HFFc6 (cell line): ENCODE measurements at regions not wholly inside any gene's neighbourhood (a gene's known extent, or its start where the extent isn't known, plus 50 kb on each side); places are given as distances from the start of the nearest gene placed in this dataset.

Experiments
- DNase-seq: peaks from one replicate; pipeline ENCODE4 v3.0.0-alpha.2; 2018
- H3K27ac Mint-ChIP-seq: 2 replicates; pipeline ENCODE4 v1.8.0; 2020; ENCODE audit warnings: mild to moderate bottlenecking, mixed read lengths
- H3K27me3 Mint-ChIP-seq: 2 replicates; pipeline ENCODE4 v1.8.0; 2021; ENCODE audit warnings: mild to moderate bottlenecking, moderate library complexity, mixed read lengths; ENCODE audit not compliant: insufficient read depth
- H3K36me3 Mint-ChIP-seq: 2 replicates; pipeline ENCODE4 v1.8.0; 2021; ENCODE audit warnings: low read depth, mixed read lengths
- H3K4me1 Mint-ChIP-seq: 2 replicates; pipeline ENCODE4 v1.8.0; 2020; ENCODE audit warnings: low read depth, mixed read lengths
- H3K4me3 Mint-ChIP-seq: 2 replicates; pipeline ENCODE4 v1.8.0; 2020; ENCODE audit warnings: mild to moderate bottlenecking, moderate library complexity, mixed read lengths
- H3K9me3 Mint-ChIP-seq: 2 replicates; pipeline ENCODE4 v1.8.0; 2020; ENCODE audit warnings: mild to moderate bottlenecking, mixed read lengths
- TF ChIP-seq, protein P1 (sequence below): fragments of 200-600 bp; sonication (generic); IDR thresholded peaks from 2 replicates; pipeline ENCODE4 v1.5.0; 2021; ENCODE audit warnings: antibody characterized with exemption, mild to moderate bottlenecking

DNA sequence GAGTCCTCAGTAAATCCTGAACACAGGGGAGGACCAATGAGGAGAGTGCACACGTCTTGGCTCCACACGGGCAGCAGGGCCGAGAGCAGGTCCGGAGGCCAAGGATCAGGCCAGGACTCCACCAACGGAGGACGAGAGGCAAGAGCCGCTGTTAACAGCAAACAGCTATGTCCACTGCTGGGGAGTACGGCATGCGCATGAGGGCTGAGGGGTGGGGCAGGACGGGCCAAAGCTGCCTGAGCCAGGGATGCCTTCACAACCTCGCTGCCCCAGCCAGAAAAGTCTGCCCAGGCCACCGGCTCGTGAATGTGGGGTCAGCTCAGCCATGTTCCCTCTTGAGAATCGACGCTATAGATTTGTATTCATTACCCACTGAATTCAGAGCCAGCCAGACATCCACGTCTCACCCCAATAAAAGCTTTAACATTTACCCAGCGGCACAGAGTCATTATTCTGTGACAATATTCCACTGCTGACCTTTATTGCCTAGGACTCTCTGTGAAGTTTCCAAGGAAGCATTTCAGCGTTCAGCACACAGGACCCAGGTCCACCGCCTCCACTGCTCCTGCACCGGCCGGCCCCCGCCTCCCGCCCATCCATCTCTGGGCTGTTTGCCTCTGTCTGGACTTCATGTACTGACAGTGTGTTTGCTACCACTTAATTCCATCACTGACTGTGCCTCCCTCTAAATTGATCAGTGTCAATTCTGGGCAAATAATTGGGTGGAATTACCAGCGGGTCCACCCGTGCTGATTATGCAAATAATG lies 384.9 kb downstream of the SHANK2 start:
- TF ChIP-seq, protein P1, sequence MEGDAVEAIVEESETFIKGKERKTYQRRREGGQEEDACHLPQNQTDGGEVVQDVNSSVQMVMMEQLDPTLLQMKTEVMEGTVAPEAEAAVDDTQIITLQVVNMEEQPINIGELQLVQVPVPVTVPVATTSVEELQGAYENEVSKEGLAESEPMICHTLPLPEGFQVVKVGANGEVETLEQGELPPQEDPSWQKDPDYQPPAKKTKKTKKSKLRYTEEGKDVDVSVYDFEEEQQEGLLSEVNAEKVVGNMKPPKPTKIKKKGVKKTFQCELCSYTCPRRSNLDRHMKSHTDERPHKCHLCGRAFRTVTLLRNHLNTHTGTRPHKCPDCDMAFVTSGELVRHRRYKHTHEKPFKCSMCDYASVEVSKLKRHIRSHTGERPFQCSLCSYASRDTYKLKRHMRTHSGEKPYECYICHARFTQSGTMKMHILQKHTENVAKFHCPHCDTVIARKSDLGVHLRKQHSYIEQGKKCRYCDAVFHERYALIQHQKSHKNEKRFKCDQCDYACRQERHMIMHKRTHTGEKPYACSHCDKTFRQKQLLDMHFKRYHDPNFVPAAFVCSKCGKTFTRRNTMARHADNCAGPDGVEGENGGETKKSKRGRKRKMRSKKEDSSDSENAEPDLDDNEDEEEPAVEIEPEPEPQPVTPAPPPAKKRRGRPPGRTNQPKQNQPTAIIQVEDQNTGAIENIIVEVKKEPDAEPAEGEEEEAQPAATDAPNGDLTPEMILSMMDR, result no peak
- H3K27ac Mint-ChIP-seq, result no peak overlapping the region
- no peaks in the 10 kb centered on the region for H3K4me1 Mint-ChIP-seq
- no peak for DNase-seq
- H3K9me3 Mint-ChIP-seq, result peaks cover 69% of the 10 kb centered on the region
- peaks cover 8% of the 10 kb centered on the region for H3K36me3 Mint-ChIP-seq
- H3K4me3 Mint-ChIP-seq, result no peak overlapping the region
- peaks cover 2% of the 10 kb centered on the region; the same call in 1 of the 2 replicates for H3K27me3 Mint-ChIP-seq

GRCh38 chr11:70868341-70868885 lies 384.0 kb downstream of the SHANK2 start:
- DNase-seq, result no peak
- peaks cover 4% of the 10 kb centered on the region; the same call in 1 of the 2 replicates for H3K36me3 Mint-ChIP-seq
- H3K9me3 Mint-ChIP-seq, result peaks cover 70% of the 10 kb centered on the region
- TF ChIP-seq, protein P1, result no peak
- no peak overlapping the region for H3K27ac Mint-ChIP-seq
- no peaks in the 10 kb centered on the region for H3K4me1 Mint-ChIP-seq
- H3K4me3 Mint-ChIP-seq, result no peak overlapping the region
- H3K27me3 Mint-ChIP-seq, result peaks cover 3% of the 10 kb centered on the region; the same call in 1 of the 2 replicates

DNA sequence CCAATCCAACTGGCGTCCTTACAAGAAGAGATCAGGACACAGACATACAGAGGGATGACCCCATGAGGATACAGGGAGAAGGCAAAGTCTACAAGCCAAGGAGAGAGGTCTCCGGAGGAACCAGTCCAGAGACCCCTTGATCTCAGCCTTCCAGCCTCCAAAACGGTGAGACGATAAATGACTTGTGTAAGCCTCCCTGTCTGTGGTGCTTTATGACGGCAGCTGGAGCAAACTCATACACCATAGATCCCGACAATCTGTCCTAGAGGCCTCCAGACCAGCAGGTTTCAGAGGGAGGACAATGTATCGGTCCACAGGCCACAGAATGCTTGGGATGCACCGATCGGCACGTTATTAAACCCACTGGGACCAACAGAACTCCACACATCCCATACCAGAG lies 383.3 kb downstream of the SHANK2 start:
- no peak for DNase-seq
- H3K4me1 Mint-ChIP-seq, result no peaks in the 10 kb centered on the region
- peaks cover 72% of the 10 kb centered on the region for H3K9me3 Mint-ChIP-seq
- no peak overlapping the region for H3K27ac Mint-ChIP-seq
- peaks cover 3% of the 10 kb centered on the region; the same call in 1 of the 2 replicates for H3K27me3 Mint-ChIP-seq
- H3K36me3 Mint-ChIP-seq, result peaks cover 4% of the 10 kb centered on the region; the same call in 1 of the 2 replicates
- no peak overlapping the region for H3K4me3 Mint-ChIP-seq
- TF ChIP-seq, protein P1, result no peak

DNA sequence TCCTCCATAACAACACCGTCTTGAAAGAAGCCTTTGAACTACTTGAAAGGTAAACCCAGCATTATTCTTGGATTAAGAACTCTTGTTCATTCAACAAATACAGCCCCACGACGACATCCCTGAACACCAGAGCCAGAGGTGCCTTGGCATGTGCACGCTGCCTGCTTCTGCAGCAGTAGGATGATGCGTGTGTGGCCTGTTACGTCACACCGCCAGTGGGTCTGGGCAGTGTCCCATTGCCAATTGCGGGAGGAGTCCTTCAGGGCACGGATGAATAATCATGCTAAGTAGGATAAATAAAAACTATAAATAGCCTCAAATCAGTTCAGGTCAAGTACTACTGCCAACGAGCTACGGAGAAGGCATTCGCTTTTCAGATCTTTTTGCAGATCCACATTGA lies 380.5 kb downstream of the SHANK2 start:
- Mint-ChIP-seq H3K27me3 (peaks cover 3% of the 10 kb centered on the region; the same call in 1 of the 2 replicates), H3K36me3 (no peaks in the 10 kb centered on the region; the same call in 1 of the 2 replicates), H3K4me1 (no peaks in the 10 kb centered on the region), H3K27ac (no peak overlapping the region), H3K9me3 (peaks cover 64% of the 10 kb centered on the region), H3K4me3 (no peak overlapping the region)
- DNase-seq, result no peak
- TF ChIP-seq, protein P1, result no peak

DNA sequence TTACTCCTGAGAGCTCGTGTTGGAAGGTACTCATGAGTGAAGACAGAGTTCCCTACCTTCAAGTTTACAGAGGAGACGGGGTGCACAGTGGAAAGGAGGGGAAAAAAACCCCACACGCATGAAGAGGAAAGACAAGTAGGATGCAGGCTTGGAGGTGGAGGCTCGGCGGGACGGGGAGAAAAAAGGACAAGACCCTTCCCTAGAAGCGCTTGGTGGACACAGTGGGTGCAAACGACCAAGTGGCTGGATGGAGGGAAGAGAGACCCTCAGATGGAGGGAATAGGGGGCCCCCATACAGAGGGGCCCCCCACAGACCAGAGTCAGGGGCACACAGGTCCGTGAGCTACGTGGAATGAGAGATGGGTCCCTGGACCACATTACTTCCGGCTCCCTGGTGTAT lies 380.1 kb downstream of the SHANK2 start:
- Mint-ChIP-seq H3K27ac (no peak overlapping the region), H3K27me3 (peaks cover 3% of the 10 kb centered on the region; the same call in 1 of the 2 replicates), H3K9me3 (peaks cover 68% of the 10 kb centered on the region), H3K4me3 (no peak overlapping the region), H3K36me3 (no peaks in the 10 kb centered on the region; the same call in 1 of the 2 replicates), H3K4me1 (no peaks in the 10 kb centered on the region)
- TF ChIP-seq, protein P1, result no peak
- DNase-seq, result no peak
